ENCODE measurements at regions not wholly inside any gene's neighbourhood (a gene's known extent, or its start where the extent isn't known, plus 50 kb on each side); places are given as distances from the start of the nearest gene placed in this dataset.

DNA sequence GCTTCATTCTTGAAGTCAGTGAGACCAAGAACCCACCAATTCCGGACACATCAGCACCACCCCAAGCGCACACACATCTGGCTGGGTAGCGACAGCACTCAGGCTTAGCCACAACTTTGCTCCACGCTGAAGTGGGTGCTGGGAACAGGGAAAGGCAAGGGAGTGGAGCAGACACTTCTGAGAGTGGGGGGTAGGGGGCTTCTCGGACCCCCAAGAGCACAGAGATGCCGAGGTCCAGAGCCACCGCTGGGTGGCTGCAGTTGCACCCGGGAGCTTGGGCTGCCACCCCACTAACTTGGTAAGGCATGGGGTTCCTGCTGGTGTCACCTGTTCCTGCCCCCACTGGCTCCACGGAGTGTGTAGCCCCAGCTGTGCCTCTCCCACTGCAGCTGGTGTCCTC is 225.3 kb upstream of the RIOK2 start:
- no peaks in the 10 kb centered on the region for H3K79me2 ChIP-seq (ENCODE audit: insufficient read depth, low read depth)
- TF ChIP-seq, protein P1, sequence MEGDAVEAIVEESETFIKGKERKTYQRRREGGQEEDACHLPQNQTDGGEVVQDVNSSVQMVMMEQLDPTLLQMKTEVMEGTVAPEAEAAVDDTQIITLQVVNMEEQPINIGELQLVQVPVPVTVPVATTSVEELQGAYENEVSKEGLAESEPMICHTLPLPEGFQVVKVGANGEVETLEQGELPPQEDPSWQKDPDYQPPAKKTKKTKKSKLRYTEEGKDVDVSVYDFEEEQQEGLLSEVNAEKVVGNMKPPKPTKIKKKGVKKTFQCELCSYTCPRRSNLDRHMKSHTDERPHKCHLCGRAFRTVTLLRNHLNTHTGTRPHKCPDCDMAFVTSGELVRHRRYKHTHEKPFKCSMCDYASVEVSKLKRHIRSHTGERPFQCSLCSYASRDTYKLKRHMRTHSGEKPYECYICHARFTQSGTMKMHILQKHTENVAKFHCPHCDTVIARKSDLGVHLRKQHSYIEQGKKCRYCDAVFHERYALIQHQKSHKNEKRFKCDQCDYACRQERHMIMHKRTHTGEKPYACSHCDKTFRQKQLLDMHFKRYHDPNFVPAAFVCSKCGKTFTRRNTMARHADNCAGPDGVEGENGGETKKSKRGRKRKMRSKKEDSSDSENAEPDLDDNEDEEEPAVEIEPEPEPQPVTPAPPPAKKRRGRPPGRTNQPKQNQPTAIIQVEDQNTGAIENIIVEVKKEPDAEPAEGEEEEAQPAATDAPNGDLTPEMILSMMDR (conservative IDR thresholded peaks at IDR 0.05; ENCODE audit: low read depth, low read length): no peak
- H4K20me1 ChIP-seq (ENCODE audit: insufficient read depth): no peaks in the 10 kb centered on the region
- no peaks in the 10 kb centered on the region for H3K4me1 ChIP-seq (ENCODE audit: low read depth, poor library complexity, severe bottlenecking)
- no peaks in the 10 kb centered on the region for H3K27me3 ChIP-seq (ENCODE audit: insufficient read depth, low read depth)
- H3K4me3 ChIP-seq (IDR thresholded peaks at IDR 0.05; ENCODE audit: insufficient read depth, low read depth, low read length): no peak overlapping the region
- H2AFZ ChIP-seq (ENCODE audit: low read depth): no peak overlapping the region
- H3K36me3 ChIP-seq (ENCODE audit: insufficient read depth): no peaks in the 10 kb centered on the region
- no peak overlapping the region for H3K27ac ChIP-seq
- H3K9ac ChIP-seq: no peak overlapping the region
- no peak overlapping the region for H3K4me2 ChIP-seq

DNA sequence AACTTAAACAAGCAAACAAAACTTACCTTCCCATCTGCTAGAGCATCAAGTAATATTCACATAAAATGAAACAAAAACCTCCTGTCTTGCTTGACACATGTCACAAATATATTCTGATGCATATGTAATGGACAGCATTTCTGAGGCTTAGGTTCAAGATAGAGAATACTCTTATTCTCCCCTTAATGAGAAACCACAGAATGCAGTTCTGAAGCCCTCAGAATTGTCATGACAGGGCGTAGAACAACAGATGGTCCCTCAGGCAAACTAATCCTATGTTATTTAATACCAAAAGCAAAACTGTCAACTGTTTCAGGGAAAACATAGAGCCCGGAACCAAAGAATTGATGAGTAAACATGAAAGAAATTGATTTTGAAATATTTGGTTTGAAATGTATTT is 229.9 kb upstream of the RIOK2 start:
- Histone ChIP-seq H3K79me2 (ENCODE audit: insufficient read depth, low read depth) (no peaks in the 10 kb centered on the region), H2AFZ (ENCODE audit: low read depth) (no peak overlapping the region), H3K36me3 (ENCODE audit: insufficient read depth) (no peaks in the 10 kb centered on the region), H3K27ac (no peak overlapping the region), H3K4me3 (IDR thresholded peaks at IDR 0.05; ENCODE audit: insufficient read depth, low read depth, low read length) (no peak overlapping the region), H3K4me1 (ENCODE audit: low read depth, poor library complexity, severe bottlenecking) (no peaks in the 10 kb centered on the region), H3K9ac (no peak overlapping the region), H3K4me2 (no peak overlapping the region), H4K20me1 (ENCODE audit: insufficient read depth) (no peaks in the 10 kb centered on the region), H3K27me3 (ENCODE audit: insufficient read depth, low read depth) (no peaks in the 10 kb centered on the region)
- TF ChIP-seq, protein P1 (conservative IDR thresholded peaks at IDR 0.05; ENCODE audit: low read depth, low read length): no peak

DNA sequence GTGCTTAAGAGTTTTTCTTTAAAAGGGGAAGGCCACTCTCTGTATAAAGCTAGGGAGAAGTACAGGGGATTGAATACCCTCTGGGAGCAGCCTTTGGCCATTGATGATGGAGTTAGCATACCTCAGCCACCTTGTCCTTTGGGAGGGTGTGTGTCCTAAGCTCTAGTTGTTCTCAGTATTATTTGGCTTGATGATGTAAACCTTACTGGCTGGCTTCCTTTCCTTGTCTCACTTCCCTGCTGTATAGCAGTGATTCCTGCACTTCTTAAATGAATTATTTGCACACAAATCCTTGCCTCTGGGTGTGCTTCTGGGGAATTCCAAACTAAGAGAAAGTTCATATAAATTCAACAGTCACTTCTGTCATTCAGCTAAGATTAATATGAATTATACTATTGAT is 234.9 kb upstream of the RIOK2 start:
- Histone ChIP-seq H4K20me1 (ENCODE audit: insufficient read depth) (no peaks in the 10 kb centered on the region), H3K36me3 (ENCODE audit: insufficient read depth) (no peaks in the 10 kb centered on the region), H2AFZ (ENCODE audit: low read depth) (no peak overlapping the region), H3K4me3 (IDR thresholded peaks at IDR 0.05; ENCODE audit: insufficient read depth, low read depth, low read length) (no peak overlapping the region), H3K4me1 (ENCODE audit: low read depth, poor library complexity, severe bottlenecking) (no peaks in the 10 kb centered on the region), H3K79me2 (ENCODE audit: insufficient read depth, low read depth) (no peaks in the 10 kb centered on the region), H3K4me2 (no peak overlapping the region), H3K27ac (no peak overlapping the region), H3K9ac (no peak overlapping the region), H3K27me3 (ENCODE audit: insufficient read depth, low read depth) (no peaks in the 10 kb centered on the region)
- TF ChIP-seq, protein P1 (conservative IDR thresholded peaks at IDR 0.05; ENCODE audit: low read depth, low read length): no peak

DNA sequence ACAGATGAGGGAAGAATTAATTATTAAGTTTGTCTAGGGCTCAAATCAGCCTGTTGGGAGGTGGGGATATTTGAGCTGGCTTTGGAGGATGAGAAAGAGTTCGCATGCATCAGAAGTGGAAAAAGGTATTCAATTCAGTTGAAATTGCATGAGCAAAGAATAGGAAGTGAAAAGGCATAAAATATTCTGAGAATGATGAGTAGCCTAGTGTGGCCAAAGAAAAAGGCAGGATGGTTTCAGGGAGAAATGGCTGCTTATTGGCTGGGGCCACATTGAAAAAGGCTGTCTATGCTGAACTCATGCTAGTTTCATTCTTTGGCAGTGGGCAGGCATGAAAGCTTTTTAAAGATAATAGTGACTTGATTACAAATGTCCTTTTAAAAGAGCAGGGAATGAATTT is 235.4 kb upstream of the RIOK2 start:
- H3K4me3 ChIP-seq (IDR thresholded peaks at IDR 0.05; ENCODE audit: insufficient read depth, low read depth, low read length): no peak overlapping the region
- H3K79me2 ChIP-seq (ENCODE audit: insufficient read depth, low read depth): no peaks in the 10 kb centered on the region
- H3K4me1 ChIP-seq (ENCODE audit: low read depth, poor library complexity, severe bottlenecking): no peaks in the 10 kb centered on the region
- TF ChIP-seq, protein P1 (conservative IDR thresholded peaks at IDR 0.05; ENCODE audit: low read depth, low read length): no peak
- no peak overlapping the region for H2AFZ ChIP-seq (ENCODE audit: low read depth)
- no peaks in the 10 kb centered on the region for H4K20me1 ChIP-seq (ENCODE audit: insufficient read depth)
- no peaks in the 10 kb centered on the region for H3K36me3 ChIP-seq (ENCODE audit: insufficient read depth)
- H3K4me2 ChIP-seq: no peak overlapping the region
- H3K27ac ChIP-seq: no peak overlapping the region
- H3K27me3 ChIP-seq (ENCODE audit: insufficient read depth, low read depth): no peaks in the 10 kb centered on the region
- H3K9ac ChIP-seq: no peak overlapping the region

DNA sequence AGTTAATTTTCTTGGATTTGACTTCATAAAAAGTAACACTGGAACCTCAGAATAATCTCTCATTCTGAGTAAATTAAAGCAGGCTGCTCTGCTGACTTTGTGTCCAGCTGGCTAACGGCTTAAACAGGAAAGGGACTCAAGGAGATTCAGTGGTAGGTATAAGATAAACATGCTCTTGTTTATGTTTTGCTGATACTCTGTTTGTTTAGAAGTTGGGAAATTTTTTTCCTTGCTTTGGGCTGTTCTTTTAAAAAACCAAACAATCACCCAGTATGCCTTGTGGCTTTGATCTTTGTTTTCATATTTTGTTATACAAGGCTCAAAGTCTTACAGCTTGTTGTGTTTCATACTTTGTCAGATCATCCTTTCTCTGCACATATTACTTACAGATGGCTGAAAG is 237.6 kb upstream of the RIOK2 start:
- TF ChIP-seq, protein P1 (conservative IDR thresholded peaks at IDR 0.05; ENCODE audit: low read depth, low read length): no peak
- Histone ChIP-seq H3K36me3 (ENCODE audit: insufficient read depth) (no peaks in the 10 kb centered on the region), H3K27ac (no peak overlapping the region), H3K4me3 (IDR thresholded peaks at IDR 0.05; ENCODE audit: insufficient read depth, low read depth, low read length) (no peak overlapping the region), H3K4me2 (no peak overlapping the region), H2AFZ (ENCODE audit: low read depth) (no peak overlapping the region), H3K9ac (no peak overlapping the region), H3K79me2 (ENCODE audit: insufficient read depth, low read depth) (no peaks in the 10 kb centered on the region), H3K4me1 (ENCODE audit: low read depth, poor library complexity, severe bottlenecking) (no peaks in the 10 kb centered on the region), H4K20me1 (ENCODE audit: insufficient read depth) (no peaks in the 10 kb centered on the region), H3K27me3 (ENCODE audit: insufficient read depth, low read depth) (no peaks in the 10 kb centered on the region)

Measured in KMS-11 (cell line).